GM12878 (cell line): ENCODE measurements at regions not wholly inside any gene's neighbourhood (a gene's known extent, or its start where the extent isn't known, plus 50 kb on each side); places are given as distances from the start of the nearest gene placed in this dataset.

Experiments
- ATAC-seq: fragments of 200-7000 bp; cut with Tn5 transposase; 3 replicates; pipeline ENCODE4 v1.9.1; 2020; ENCODE audit warnings: mild to moderate bottlenecking, moderate library complexity
- BruUV-seq: library from RNA; stranded (reverse); fragments of 400-500 nt; replicated peaks from 2 replicates; lab custom pipeline; 2021; lab: Mats Ljungman, UMichigan
- CTCF ChIA-PET: fragments of 300-600 bp; sonication (Branson Sonifier 250); formaldehyde crosslinking; extraction: SDS; loops from one replicate; lab custom pipeline; 2021; ENCODE audit warnings: inconsistent platforms; lab: Yijun Ruan, JAX
- POLR2A ChIA-PET: fragments of 350-600 bp; formaldehyde crosslinking; extraction: SDS; loops from one replicate; lab custom pipeline; 2021; ENCODE audit warnings: inconsistent platforms; lab: Charles Lee
- RAD21 ChIA-PET: fragments of 300-600 bp; sonication (Branson Sonifier 250); formaldehyde crosslinking; loops from one replicate; lab custom pipeline; 2023; ENCODE audit warnings: antibody characterized with exemption; ENCODE audit not compliant: unreplicated experiment; lab: Charles Lee
- SMC1A ChIA-PET: fragments of 300-600 bp; sonication (Branson Sonifier 250); formaldehyde crosslinking; loops from one replicate; lab custom pipeline; 2023; ENCODE audit not compliant: unreplicated experiment, uncharacterized antibody; lab: Charles Lee
- DNase-seq: peaks from one replicate; pipeline ENCODE4 v3.0.0-alpha.2; 2011; ENCODE audit warnings: low read depth, low spot score
- FAIRE-seq: peaks from 3 replicates; lab custom pipeline; 2011; peaks lifted over from hg19 to GRCh38; lab: Jason Lieb, UNC
- H2AFZ ChIP-seq: 2 replicates; pipeline ENCODE4 v1.6.0; 2011; ENCODE audit warnings: low read depth, low read length, control low read depth; ENCODE audit not compliant: control insufficient read depth
- H3K27ac ChIP-seq: 2 replicates; pipeline ENCODE4 v1.5.1; 2011; ENCODE audit warnings: control low read depth; ENCODE audit not compliant: control insufficient read depth, insufficient read depth
- H3K27me3 ChIP-seq, 2 experiments: replicated peaks in 1 of 2; 2 replicates each; pipeline versions ENCODE4 v1.6.0 to v1.6.1; 2011; ENCODE audit warnings: low read length in 1 of 2; ENCODE audit not compliant: control insufficient read depth in 2 of 2, insufficient read depth in 2 of 2
- H3K36me3 ChIP-seq, 2 experiments: 2 replicates each; pipeline ENCODE4 v1.5.1; 2011; ENCODE audit warnings: low read length in 1 of 2; ENCODE audit not compliant: control insufficient read depth in 2 of 2, insufficient read depth in 2 of 2
- H3K4me1 ChIP-seq: 2 replicates; pipeline ENCODE4 v1.6.1; 2011; ENCODE audit warnings: mild to moderate bottlenecking, low read length, moderate library complexity, mixed read lengths; ENCODE audit not compliant: control insufficient read depth, insufficient read depth
- H3K4me2 ChIP-seq: 2 replicates; pipeline ENCODE4 v1.6.0; 2011; ENCODE audit warnings: control low read depth; ENCODE audit not compliant: control insufficient read depth, insufficient read depth
- H3K4me3 ChIP-seq: fragments of 200-600 bp; sonication (generic); 2 replicates; pipeline ENCODE4 v1.5.1; 2016
- H3K79me2 ChIP-seq: 2 replicates; pipeline ENCODE4 v1.6.0; 2011; ENCODE audit warnings: low read length; ENCODE audit not compliant: control insufficient read depth, insufficient read depth
- H3K9ac ChIP-seq: 2 replicates; pipeline ENCODE4 v1.8.0; 2011; ENCODE audit warnings: low read length, control low read depth, mixed read lengths; ENCODE audit not compliant: control insufficient read depth, insufficient read depth
- H3K9me3 ChIP-seq: replicated peaks from 3 replicates; pipeline ENCODE4 v1.5.1; 2011; ENCODE audit warnings: mild to moderate bottlenecking, low read length; ENCODE audit not compliant: control insufficient read depth, insufficient read depth
- H4K20me1 ChIP-seq: 2 replicates; pipeline ENCODE4 v1.6.0; 2011; ENCODE audit not compliant: control insufficient read depth, insufficient read depth
- CHD1 ChIP-seq: IDR thresholded peaks from 2 replicates; pipeline ENCODE4 v1.6.1; 2012; ENCODE audit warnings: low read depth, low read length, improper control_type of control experiment
- FOS ChIP-seq: IDR thresholded peaks from 3 replicates; pipeline ENCODE4 v1.6.1; 2011; ENCODE audit warnings: borderline replicate concordance; ENCODE audit not compliant: insufficient read length; ENCODE audit errors: extremely low read depth
- FOXK2 ChIP-seq: fragments of 450-650 bp; IDR thresholded peaks from 2 replicates; pipeline ENCODE4 v1.6.1; 2017; ENCODE audit warnings: mild to moderate bottlenecking, moderate library complexity
- MYB ChIP-seq: fragments of 150-350 bp; IDR thresholded peaks from 2 replicates; pipeline ENCODE4 v1.6.1; 2014; ENCODE audit warnings: mild to moderate bottlenecking, low read depth, low read length, borderline replicate concordance
- NFIC ChIP-seq: IDR thresholded peaks from 2 replicates; pipeline ENCODE4 v1.6.1; 2012; ENCODE audit warnings: low read depth, mild to moderate bottlenecking, inconsistent platforms, low read length, moderate library complexity
- NRF1 ChIP-seq: conservative IDR thresholded peaks from 2 replicates; pipeline ENCODE4 v1.6.1; 2011; ENCODE audit warnings: mild to moderate bottlenecking, low read depth, low read length, improper control_type of control experiment
- PKNOX1 ChIP-seq: fragments of 450-650 bp; IDR thresholded peaks from 2 replicates; pipeline ENCODE4 v1.6.1; 2016; ENCODE audit warnings: mild to moderate bottlenecking
- RUNX3 ChIP-seq: IDR thresholded peaks from 2 replicates; pipeline ENCODE4 v1.6.1; 2012; ENCODE audit warnings: low read length, inconsistent platforms
- SIX5 ChIP-seq: IDR thresholded peaks from 2 replicates; pipeline ENCODE4 v1.6.1; 2011; ENCODE audit warnings: mild to moderate bottlenecking, low read depth, low read length, moderate library complexity; ENCODE audit not compliant: severe bottlenecking
- SMARCA5 ChIP-seq: fragments of 450-650 bp; IDR thresholded peaks from 2 replicates; pipeline ENCODE4 v1.6.1; 2017; ENCODE audit warnings: mild to moderate bottlenecking
- SMC3 ChIP-seq: IDR thresholded peaks from 2 replicates; pipeline ENCODE4 v1.6.1; 2011; ENCODE audit warnings: low read length, improper control_type of control experiment, borderline replicate concordance
- SP1 ChIP-seq: IDR thresholded peaks from one replicate; pipeline ENCODE4 v1.6.1; 2011; ENCODE audit warnings: low read depth, low read length
- WGBS: methylation state at CpG from one replicate; pipeline ENCODE4 v1.1.6; 2016; ENCODE audit warnings: low lambda C conversion rate; ENCODE audit not compliant: insufficient replicate concordance, insufficient coverage; ENCODE audit errors: missing lambda C conversion rate; 5-methylcytosine and 5-hydroxymethylcytosine counted together
- in situ Hi-C: fragments of 300-500 bp; cut with MboI; formaldehyde crosslinking; loops from 9 replicates; pipeline ENCODE4 v1.14.3; 2018; ENCODE audit warnings: mixed read lengths
- intact Hi-C: fragments of 100-400 bp; cut with micrococcal nuclease; formaldehyde crosslinking; loops from one replicate; pipeline ENCODE4 v1.14.2; 2022; ENCODE audit not compliant: unreplicated experiment
- TF ChIP-seq, protein P1 (sequence below): fragments of 450-650 bp; IDR thresholded peaks from 2 replicates; pipeline ENCODE4 v1.6.1; 2017; ENCODE audit warnings: mild to moderate bottlenecking, moderate library complexity
- TF ChIP-seq, protein P2 (sequence below): fragments of 450-650 bp; IDR thresholded peaks from 2 replicates; pipeline ENCODE4 v1.6.1; 2014; ENCODE audit warnings: mild to moderate bottlenecking
- TF ChIP-seq, protein P3 (sequence below): fragments of 450-650 bp; IDR thresholded peaks from 2 replicates; pipeline ENCODE4 v1.6.1; 2017; ENCODE audit warnings: borderline replicate concordance
- TF ChIP-seq, protein P4 (sequence below): fragments of 450-650 bp; IDR thresholded peaks from 2 replicates; pipeline ENCODE4 v1.6.1; 2016; ENCODE audit warnings: mild to moderate bottlenecking

GRCh38 chr7:153224890-153225289 is 465.3 kb downstream of the ACTR3B start:
- in situ Hi-C loops = no loop called here
- no peak for ATAC-seq
- H3K4me1 ChIP-seq = no peaks in the 10 kb centered on the region
- H3K27ac ChIP-seq = no peak overlapping the region
- no peaks in the 10 kb centered on the region for H3K79me2 ChIP-seq
- no peak for FAIRE-seq
- H3K4me3 ChIP-seq = no peak overlapping the region
- H4K20me1 ChIP-seq = no peaks in the 10 kb centered on the region
- no peak overlapping the region for H3K9ac ChIP-seq
- no TSS peak for BruUV-seq
- ChIA-PET RAD21 (no interaction called here), SMC1A (no interaction called here), CTCF (no interaction called here), POLR2A (no interaction called here)
- no peak for DNase-seq
- H2AFZ ChIP-seq = no peak overlapping the region
- no peaks in the 10 kb centered on the region for H3K27me3 ChIP-seq
- WGBS = 0% methylated on average over 1 of the region's 1 CpG
- no peaks in the 10 kb centered on the region for H3K36me3 ChIP-seq
- intact Hi-C loops = no loop called here
- H3K4me2 ChIP-seq = no peak overlapping the region
- no peaks in the 10 kb centered on the region for H3K9me3 ChIP-seq
- TF ChIP-seq, protein P1, sequence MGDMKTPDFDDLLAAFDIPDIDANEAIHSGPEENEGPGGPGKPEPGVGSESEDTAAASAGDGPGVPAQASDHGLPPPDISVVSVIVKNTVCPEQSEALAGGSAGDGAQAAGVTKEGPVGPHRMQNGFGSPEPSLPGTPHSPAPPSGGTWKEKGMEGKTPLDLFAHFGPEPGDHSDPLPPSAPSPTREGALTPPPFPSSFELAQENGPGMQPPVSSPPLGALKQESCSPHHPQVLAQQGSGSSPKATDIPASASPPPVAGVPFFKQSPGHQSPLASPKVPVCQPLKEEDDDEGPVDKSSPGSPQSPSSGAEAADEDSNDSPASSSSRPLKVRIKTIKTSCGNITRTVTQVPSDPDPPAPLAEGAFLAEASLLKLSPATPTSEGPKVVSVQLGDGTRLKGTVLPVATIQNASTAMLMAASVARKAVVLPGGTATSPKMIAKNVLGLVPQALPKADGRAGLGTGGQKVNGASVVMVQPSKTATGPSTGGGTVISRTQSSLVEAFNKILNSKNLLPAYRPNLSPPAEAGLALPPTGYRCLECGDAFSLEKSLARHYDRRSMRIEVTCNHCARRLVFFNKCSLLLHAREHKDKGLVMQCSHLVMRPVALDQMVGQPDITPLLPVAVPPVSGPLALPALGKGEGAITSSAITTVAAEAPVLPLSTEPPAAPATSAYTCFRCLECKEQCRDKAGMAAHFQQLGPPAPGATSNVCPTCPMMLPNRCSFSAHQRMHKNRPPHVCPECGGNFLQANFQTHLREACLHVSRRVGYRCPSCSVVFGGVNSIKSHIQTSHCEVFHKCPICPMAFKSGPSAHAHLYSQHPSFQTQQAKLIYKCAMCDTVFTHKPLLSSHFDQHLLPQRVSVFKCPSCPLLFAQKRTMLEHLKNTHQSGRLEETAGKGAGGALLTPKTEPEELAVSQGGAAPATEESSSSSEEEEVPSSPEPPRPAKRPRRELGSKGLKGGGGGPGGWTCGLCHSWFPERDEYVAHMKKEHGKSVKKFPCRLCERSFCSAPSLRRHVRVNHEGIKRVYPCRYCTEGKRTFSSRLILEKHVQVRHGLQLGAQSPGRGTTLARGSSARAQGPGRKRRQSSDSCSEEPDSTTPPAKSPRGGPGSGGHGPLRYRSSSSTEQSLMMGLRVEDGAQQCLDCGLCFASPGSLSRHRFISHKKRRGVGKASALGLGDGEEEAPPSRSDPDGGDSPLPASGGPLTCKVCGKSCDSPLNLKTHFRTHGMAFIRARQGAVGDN = no peak
- TF ChIP-seq CHD1 = no peak
- no peak for TF ChIP-seq FOS
- TF ChIP-seq, protein P2, sequence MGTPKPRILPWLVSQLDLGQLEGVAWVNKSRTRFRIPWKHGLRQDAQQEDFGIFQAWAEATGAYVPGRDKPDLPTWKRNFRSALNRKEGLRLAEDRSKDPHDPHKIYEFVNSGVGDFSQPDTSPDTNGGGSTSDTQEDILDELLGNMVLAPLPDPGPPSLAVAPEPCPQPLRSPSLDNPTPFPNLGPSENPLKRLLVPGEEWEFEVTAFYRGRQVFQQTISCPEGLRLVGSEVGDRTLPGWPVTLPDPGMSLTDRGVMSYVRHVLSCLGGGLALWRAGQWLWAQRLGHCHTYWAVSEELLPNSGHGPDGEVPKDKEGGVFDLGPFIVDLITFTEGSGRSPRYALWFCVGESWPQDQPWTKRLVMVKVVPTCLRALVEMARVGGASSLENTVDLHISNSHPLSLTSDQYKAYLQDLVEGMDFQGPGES = no peak
- TF ChIP-seq SMARCA5 = no peak
- TF ChIP-seq, protein P3, sequence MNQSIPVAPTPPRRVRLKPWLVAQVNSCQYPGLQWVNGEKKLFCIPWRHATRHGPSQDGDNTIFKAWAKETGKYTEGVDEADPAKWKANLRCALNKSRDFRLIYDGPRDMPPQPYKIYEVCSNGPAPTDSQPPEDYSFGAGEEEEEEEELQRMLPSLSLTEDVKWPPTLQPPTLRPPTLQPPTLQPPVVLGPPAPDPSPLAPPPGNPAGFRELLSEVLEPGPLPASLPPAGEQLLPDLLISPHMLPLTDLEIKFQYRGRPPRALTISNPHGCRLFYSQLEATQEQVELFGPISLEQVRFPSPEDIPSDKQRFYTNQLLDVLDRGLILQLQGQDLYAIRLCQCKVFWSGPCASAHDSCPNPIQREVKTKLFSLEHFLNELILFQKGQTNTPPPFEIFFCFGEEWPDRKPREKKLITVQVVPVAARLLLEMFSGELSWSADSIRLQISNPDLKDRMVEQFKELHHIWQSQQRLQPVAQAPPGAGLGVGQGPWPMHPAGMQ = no peak
- TF ChIP-seq FOXK2 = no peak
- TF ChIP-seq, protein P4, sequence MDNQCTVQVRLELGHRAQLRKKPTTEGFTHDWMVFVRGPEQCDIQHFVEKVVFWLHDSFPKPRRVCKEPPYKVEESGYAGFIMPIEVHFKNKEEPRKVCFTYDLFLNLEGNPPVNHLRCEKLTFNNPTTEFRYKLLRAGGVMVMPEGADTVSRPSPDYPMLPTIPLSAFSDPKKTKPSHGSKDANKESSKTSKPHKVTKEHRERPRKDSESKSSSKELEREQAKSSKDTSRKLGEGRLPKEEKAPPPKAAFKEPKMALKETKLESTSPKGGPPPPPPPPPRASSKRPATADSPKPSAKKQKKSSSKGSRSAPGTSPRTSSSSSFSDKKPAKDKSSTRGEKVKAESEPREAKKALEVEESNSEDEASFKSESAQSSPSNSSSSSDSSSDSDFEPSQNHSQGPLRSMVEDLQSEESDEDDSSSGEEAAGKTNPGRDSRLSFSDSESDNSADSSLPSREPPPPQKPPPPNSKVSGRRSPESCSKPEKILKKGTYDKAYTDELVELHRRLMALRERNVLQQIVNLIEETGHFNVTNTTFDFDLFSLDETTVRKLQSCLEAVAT = no peak
- no peak for TF ChIP-seq SMC3
- no peak for TF ChIP-seq MYB
- TF ChIP-seq RUNX3 = no peak
- no peak for TF ChIP-seq SIX5
- no peak for TF ChIP-seq PKNOX1
- no peak for TF ChIP-seq NFIC
- TF ChIP-seq SP1 = no peak
- no peak for TF ChIP-seq NRF1
